GM23248 (cell line): ENCODE measurements at regions not wholly inside any gene's neighbourhood (a gene's known extent, or its start where the extent isn't known, plus 50 kb on each side); places are given as distances from the start of the nearest gene placed in this dataset.

Experiments
- DNase-seq: peaks from one replicate; pipeline ENCODE4 v3.0.0-alpha.2; 2015
- H2AFZ ChIP-seq: fragments of 200-600 bp; sonication (generic); 2 replicates; pipeline ENCODE4 v1.6.1; 2016; ENCODE audit warnings: antibody characterized with exemption
- H3F3A ChIP-seq: fragments of 200-600 bp; sonication (generic); 2 replicates; pipeline ENCODE4 v1.6.1; 2016; ENCODE audit warnings: mild to moderate bottlenecking, antibody characterized with exemption, mixed run types; ENCODE audit not compliant: insufficient read depth
- H3K27ac ChIP-seq: fragments of 200-600 bp; sonication (generic); 2 replicates; pipeline ENCODE4 v1.5.1; 2016; ENCODE audit warnings: mild to moderate bottlenecking
- H3K27me3 ChIP-seq: fragments of 200-600 bp; sonication (generic); replicated peaks from 2 replicates; pipeline ENCODE4 v1.6.1; 2016; ENCODE audit warnings: mild to moderate bottlenecking; ENCODE audit not compliant: insufficient read depth
- H3K36me3 ChIP-seq: fragments of 200-600 bp; sonication (generic); 2 replicates; pipeline ENCODE4 v1.6.1; 2016; ENCODE audit warnings: low read depth, mild to moderate bottlenecking
- H3K4me1 ChIP-seq: fragments of 200-600 bp; sonication (generic); 2 replicates; pipeline ENCODE4 v1.6.1; 2016; ENCODE audit warnings: mild to moderate bottlenecking; ENCODE audit not compliant: insufficient read depth
- H3K4me2 ChIP-seq: fragments of 200-600 bp; sonication (generic); one replicate; pipeline ENCODE4 v1.6.1; 2016; ENCODE audit warnings: mild to moderate bottlenecking; ENCODE audit not compliant: unreplicated experiment
- H3K4me3 ChIP-seq: fragments of 200-600 bp; sonication (generic); 2 replicates; pipeline ENCODE4 v1.5.1; 2016; ENCODE audit warnings: mild to moderate bottlenecking
- H3K79me2 ChIP-seq: fragments of 200-600 bp; sonication (generic); 2 replicates; pipeline ENCODE4 v1.6.1; 2016; ENCODE audit warnings: mild to moderate bottlenecking; ENCODE audit not compliant: insufficient read depth
- H3K9ac ChIP-seq: fragments of 200-600 bp; sonication (generic); 2 replicates; pipeline ENCODE4 v1.6.1; 2016; ENCODE audit warnings: mild to moderate bottlenecking
- H3K9me2 ChIP-seq: fragments of 200-600 bp; sonication (generic); 2 replicates; pipeline ENCODE4 v1.6.1; 2016; ENCODE audit warnings: mixed run types, mild to moderate bottlenecking, moderate library complexity; ENCODE audit not compliant: insufficient read depth
- H3K9me3 ChIP-seq: fragments of 200-600 bp; sonication (generic); one replicate; pipeline ENCODE4 v1.6.1; 2017; ENCODE audit warnings: low read depth
- H4K20me1 ChIP-seq: fragments of 200-600 bp; sonication (generic); 2 replicates; pipeline ENCODE4 v1.6.0; 2016; ENCODE audit not compliant: insufficient read depth
- EZH2 ChIP-seq: fragments of 200-600 bp; sonication (generic); IDR thresholded peaks from 2 replicates; pipeline ENCODE4 v1.6.1; 2018; ENCODE audit warnings: antibody characterized with exemption, mild to moderate bottlenecking; ENCODE audit not compliant: insufficient read depth, poor library complexity, severe bottlenecking
- EZH2phosphoT487 ChIP-seq: fragments of 200-600 bp; sonication (generic); IDR thresholded peaks from 2 replicates; pipeline ENCODE4 v1.6.1; 2018; ENCODE audit warnings: antibody characterized with exemption, moderate library complexity, mild to moderate bottlenecking, low read depth; ENCODE audit not compliant: insufficient read depth
- WGBS, 2 experiments: methylation state at CpG; one replicate each; pipeline ENCODE4 v1.1.6; 2015 to 2017; ENCODE audit warnings: low lambda C conversion rate in 2 of 2, low coverage in 1 of 2; ENCODE audit errors: missing lambda C conversion rate in 2 of 2; 5-methylcytosine and 5-hydroxymethylcytosine counted together
- in situ Hi-C: fragments of 300-500 bp; cut with MboI; formaldehyde crosslinking; loops from 2 replicates; pipeline ENCODE4 v1.15.0; 2020

DNA sequence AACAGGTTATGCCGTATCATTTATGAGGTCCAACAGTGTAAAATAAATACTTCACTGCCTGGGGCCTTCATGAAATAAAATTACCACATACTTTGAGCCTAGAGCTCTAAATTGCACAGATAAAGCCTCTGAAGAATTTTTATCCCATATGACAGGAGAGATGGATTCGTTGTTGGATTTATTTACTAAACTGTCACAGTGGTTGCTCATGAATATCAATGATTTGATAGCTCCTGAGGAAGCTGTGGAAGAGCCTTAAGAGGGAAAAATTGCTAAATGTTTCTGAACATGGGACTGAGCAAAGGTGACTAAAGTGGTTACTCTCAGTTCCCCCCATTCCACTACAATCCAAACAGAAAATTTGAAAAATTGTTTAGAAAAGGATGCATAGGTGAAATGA lies 558.9 kb upstream of the IL12A start:
- Histone ChIP-seq H3K9me2 (no peaks in the 10 kb centered on the region), H4K20me1 (no peaks in the 10 kb centered on the region), H3K79me2 (no peaks in the 10 kb centered on the region), H3K27ac (no peak overlapping the region), H3K27me3 (no peaks in the 10 kb centered on the region), H3K9ac (no peak overlapping the region), H2AFZ (no peak overlapping the region), H3K9me3 (no peaks in the 10 kb centered on the region), H3K36me3 (no peaks in the 10 kb centered on the region), H3F3A (no peaks in the 10 kb centered on the region), H3K4me2 (no peak overlapping the region), H3K4me3 (no peak overlapping the region), H3K4me1 (no peaks in the 10 kb centered on the region)
- in situ Hi-C loops = no loop called here
- WGBS, 2 experiments = 13 to 17% methylated on average over 2 of the region's 2 CpGs
- DNase-seq = no peak
- TF ChIP-seq EZH2phosphoT487 (no peak), EZH2 (no peak)

DNA sequence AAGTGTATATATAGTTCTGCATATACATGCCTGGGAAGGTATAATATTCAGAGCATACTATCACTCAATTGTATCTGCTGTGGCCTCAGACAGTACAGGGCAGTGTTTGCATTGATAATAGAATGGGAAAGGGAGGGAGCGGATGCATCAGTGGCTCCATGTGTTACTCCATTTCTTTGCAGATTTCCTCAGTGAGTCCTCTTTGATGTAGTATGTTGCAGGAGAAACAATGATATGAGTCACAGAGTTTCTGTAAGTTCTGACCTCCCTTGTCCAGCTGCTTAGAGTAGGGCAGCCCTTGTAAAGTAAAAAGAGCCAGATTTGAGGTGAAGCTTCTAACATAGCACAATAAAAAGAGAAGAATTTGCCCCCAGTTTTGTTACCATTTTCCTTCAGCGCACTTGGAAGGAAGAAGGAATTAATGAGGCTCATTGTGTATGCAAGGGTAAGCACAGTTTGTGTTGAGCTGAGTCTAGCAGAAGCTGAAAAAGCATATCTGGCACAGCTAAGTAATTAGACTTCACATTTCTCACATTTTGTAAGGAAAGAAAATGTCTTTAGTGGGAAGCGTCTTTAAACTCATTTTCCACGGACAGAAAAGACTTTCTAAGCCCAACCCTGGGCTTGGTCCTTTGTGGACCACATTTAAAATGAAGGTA lies 555.8 kb upstream of the IL12A start:
- no peak overlapping the region for H2AFZ ChIP-seq
- H3K9me2 ChIP-seq = no peaks in the 10 kb centered on the region
- no peaks in the 10 kb centered on the region for H4K20me1 ChIP-seq
- H3K36me3 ChIP-seq = no peaks in the 10 kb centered on the region
- H3K4me2 ChIP-seq = no peak overlapping the region
- no peak overlapping the region for H3K9ac ChIP-seq
- no peak for TF ChIP-seq EZH2
- TF ChIP-seq EZH2phosphoT487 = no peak
- no peaks in the 10 kb centered on the region for H3K27me3 ChIP-seq
- H3K9me3 ChIP-seq = no peaks in the 10 kb centered on the region
- H3K27ac ChIP-seq = no peak overlapping the region
- no peaks in the 10 kb centered on the region for H3K4me1 ChIP-seq
- in situ Hi-C loops = no loop called here
- no peaks in the 10 kb centered on the region for H3K79me2 ChIP-seq
- H3K4me3 ChIP-seq = no peak overlapping the region
- peak; percentile 45 for DNase-seq
- 37 to 43% methylated on average over 4 of the region's 4 CpGs for WGBS, 2 experiments
- no peaks in the 10 kb centered on the region for H3F3A ChIP-seq

GRCh38 chr3:159439346-159439745 lies 549.3 kb upstream of the IL12A start:
- Histone ChIP-seq H3F3A (no peaks in the 10 kb centered on the region), H3K4me1 (no peaks in the 10 kb centered on the region), H3K79me2 (no peaks in the 10 kb centered on the region), H3K9me3 (no peaks in the 10 kb centered on the region), H3K9ac (no peak overlapping the region), H4K20me1 (no peaks in the 10 kb centered on the region), H3K27me3 (no peaks in the 10 kb centered on the region; the same call in 1 of the 2 replicates), H3K9me2 (no peaks in the 10 kb centered on the region), H3K4me3 (no peak overlapping the region), H2AFZ (no peak overlapping the region), H3K4me2 (no peak overlapping the region), H3K36me3 (no peaks in the 10 kb centered on the region), H3K27ac (no peak overlapping the region)
- in situ Hi-C loops = no loop called here
- TF ChIP-seq EZH2phosphoT487 (no peak), EZH2 (no peak)
- WGBS, 2 experiments = 47 to 61% methylated on average over 4 of the region's 4 CpGs
- DNase-seq = no peak

- no peaks in the 10 kb centered on the region for H3K9me2 ChIP-seq
- H3K9ac ChIP-seq = no peak overlapping the region
- DNase-seq = no peak
- in situ Hi-C loops = no loop called here
- H3K9me3 ChIP-seq = no peaks in the 10 kb centered on the region
- H3K79me2 ChIP-seq = no peaks in the 10 kb centered on the region
- TF ChIP-seq EZH2phosphoT487 (no peak), EZH2 (no peak)
- no peak overlapping the region for H3K4me2 ChIP-seq
- H3K4me3 ChIP-seq = no peak overlapping the region
- no peak overlapping the region for H3K27ac ChIP-seq
- WGBS, 2 experiments = 0 to 4% methylated on average over 1 of the region's 1 CpG
- no peak overlapping the region for H2AFZ ChIP-seq
- no peaks in the 10 kb centered on the region for H3F3A ChIP-seq
- no peaks in the 10 kb centered on the region; the same call in 1 of the 2 replicates for H3K27me3 ChIP-seq
- no peaks in the 10 kb centered on the region for H3K36me3 ChIP-seq
- H4K20me1 ChIP-seq = no peaks in the 10 kb centered on the region
- H3K4me1 ChIP-seq = no peaks in the 10 kb centered on the region
Observed at GRCh38 chr3:159441279-159441678, 547.4 kb upstream of the IL12A start.

DNA sequence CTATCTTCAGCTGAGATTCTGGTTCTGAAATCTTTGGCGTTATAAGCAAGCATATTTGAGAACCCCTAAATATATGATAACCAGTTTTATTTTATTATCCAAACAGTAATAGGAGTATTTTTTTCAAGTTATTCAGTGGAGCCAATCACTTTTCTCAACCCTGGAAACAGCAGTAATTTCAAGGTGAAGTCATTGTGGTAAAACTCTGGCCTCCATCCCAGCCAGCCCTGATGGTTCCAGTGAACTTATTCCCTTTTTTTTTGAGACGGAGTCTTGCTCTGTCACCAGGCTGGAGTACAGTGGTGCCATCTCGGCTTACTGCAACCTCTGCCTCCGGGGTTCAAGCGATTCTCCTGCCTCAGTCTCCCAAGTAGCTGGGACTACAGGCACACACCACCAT lies 545.4 kb upstream of the IL12A start:
- Histone ChIP-seq H3F3A (no peaks in the 10 kb centered on the region), H3K9ac (no peak overlapping the region), H3K4me2 (no peak overlapping the region), H3K36me3 (no peaks in the 10 kb centered on the region), H3K4me3 (no peak overlapping the region), H4K20me1 (no peaks in the 10 kb centered on the region), H3K27ac (no peak overlapping the region), H3K9me2 (no peaks in the 10 kb centered on the region), H3K4me1 (no peaks in the 10 kb centered on the region), H3K27me3 (no peaks in the 10 kb centered on the region; the same call in 1 of the 2 replicates), H3K9me3 (no peaks in the 10 kb centered on the region), H2AFZ (no peak overlapping the region), H3K79me2 (no peaks in the 10 kb centered on the region)
- in situ Hi-C loops = no loop called here
- TF ChIP-seq EZH2phosphoT487 (no peak), EZH2 (no peak)
- WGBS, 2 experiments = 50 to 70% methylated on average over 5 of the region's 5 CpGs
- peak; percentile 58 for DNase-seq
